ENCODE measurements at regions not wholly inside any gene's neighbourhood (a gene's known extent, or its start where the extent isn't known, plus 50 kb on each side); places are given as distances from the start of the nearest gene placed in this dataset.
"Not testable (repeated sequence)": the region's sequence is repeated elsewhere in the genome, so short reads cannot be mapped to it uniquely, and the experiment has no call there.

DNA sequence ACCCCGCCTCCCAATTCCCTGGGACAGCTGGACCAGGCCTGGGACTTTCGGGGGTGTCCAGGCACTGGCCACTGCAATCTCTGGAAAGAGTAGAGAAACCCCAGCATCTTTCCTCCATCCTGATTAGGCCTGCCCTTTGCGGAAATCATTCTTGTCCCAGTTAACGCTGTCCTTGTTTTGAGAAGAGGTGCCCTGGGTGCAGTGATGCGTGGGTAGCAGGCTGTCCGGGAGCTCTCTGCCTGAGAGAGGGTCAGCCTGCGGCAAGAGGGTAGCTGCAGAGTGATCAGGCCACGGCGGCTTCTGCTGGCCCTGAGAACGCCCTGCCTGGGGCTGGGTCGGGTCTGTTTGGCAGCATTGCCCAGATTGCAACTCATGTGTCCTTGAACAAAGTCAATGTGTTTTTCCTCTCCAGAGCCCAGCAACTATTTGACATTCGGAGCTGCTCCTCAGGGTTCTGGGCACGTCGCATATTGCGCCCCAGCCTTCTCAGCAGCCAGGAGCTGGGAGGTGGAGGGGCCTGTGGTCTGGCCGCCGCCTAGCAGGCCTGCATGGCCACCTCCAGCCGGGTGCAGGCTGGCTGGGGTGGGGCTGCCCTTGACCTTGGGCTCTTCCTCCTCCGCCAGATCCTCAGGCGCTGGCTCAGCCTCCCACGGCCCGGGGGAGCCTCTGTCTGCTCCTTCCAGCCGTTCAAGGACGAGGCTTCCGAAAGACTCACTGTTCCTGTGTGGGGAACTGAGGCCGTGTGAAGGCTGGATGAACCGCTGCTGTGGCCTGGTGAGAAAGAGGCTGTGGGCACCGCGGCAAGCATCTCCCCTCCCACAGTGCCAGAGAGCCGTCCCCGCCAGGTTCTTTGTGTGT is 150.1 kb upstream of the ZNF469 start:
- not testable (repeated sequence) for DNase-seq

DNA sequence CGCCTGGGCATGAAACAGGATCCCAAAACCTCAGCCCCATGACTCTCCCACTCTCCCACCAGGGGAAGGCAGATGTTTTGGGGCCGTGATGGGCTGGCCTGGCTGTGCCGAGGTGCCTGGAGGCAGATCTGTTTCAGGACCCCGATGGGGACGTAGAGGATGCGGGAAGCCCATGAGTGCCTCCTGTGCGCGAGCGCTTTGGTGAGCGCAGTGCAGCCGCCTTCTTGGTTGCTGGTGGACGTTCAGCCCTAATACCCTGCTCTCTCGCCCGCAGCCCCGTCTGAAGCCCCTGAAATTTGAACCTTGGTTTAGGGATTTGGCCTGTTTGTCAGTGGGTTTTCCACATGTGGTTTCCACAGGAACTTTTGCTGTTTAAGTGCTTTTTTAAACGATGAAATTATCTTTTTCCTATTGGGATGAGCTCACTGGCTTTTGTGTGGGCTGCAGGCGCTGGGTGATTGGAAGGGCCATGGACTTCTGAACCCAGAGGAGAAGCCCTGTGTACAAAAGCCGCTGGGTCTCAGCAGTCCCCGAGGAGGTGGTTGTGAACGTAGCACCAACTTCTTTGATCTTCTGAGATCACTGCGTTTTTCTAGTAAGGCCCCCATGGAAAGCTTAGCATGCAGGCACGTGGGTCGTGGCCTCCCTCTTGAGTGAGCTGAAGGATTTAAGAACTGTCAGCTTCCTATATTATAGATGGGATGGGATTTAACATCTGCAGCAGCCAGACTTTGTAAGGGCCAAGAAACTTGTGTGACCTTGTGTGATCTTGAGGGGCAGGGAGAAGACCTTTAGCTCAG is 148.9 kb upstream of the ZNF469 start:
- DNase-seq = not testable (repeated sequence)

DNA sequence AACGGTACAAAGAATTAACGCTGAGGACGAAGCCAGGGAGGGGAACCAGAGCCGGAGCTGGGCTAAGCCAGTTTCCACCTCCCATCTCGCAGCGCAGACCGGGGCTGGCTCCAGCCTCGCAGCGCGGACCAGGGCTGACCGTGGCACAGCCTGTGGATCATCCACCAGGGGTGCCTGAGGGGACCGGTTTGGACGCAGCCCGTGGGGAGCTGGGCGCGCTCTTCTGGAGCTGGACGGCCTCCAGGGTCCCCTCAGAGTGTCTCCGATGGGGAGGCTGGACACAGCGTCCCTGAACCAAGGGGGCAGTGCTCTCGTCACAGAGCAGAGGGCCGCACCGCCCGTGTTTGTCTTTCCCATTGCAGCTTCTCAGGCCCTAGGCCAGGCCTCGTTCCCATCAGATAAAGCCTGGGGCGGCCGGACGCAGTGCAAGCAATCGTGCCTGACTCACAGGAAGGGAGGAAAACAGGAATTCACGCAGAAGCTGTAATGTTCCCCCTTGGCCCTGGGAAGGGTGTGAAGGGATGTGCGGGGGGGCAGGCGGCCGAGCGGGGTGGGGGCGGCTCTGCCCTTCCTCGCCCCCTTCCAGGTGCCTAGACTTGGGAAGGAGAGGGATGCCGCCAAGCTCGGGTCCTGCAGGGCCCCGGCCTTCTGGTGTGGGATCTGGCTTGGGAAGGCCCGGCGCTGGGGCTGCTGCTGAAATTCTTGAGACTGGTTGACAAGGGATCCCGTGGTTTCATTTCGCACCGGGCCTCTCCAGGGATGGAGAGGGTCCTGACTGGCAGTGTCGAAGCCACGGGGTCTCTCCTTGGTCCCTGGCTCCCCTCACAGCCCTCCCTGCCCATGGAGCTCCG is 148.1 kb upstream of the ZNF469 start:
- DNase-seq = not testable (repeated sequence)

DNA sequence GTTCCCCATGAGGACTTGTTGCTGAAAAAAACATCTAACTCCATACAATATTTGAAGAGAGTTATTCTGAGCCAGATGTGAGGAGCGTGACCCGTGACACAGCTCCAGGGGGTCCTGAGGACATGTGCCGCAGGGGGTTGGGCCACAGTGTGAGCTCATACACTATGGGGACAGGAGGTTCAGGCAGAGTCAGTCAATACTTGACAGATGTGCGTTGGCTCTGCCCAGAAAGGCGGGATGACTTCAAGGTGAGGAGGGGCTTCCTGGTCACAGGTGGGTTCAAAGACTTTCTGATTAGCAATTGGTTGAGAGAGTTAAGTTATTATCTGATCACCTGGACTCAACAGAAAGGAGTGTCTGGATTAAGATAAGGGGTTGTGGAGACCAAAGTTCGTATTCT is 147.1 kb upstream of the ZNF469 start:
- not testable (repeated sequence) for DNase-seq

DNA sequence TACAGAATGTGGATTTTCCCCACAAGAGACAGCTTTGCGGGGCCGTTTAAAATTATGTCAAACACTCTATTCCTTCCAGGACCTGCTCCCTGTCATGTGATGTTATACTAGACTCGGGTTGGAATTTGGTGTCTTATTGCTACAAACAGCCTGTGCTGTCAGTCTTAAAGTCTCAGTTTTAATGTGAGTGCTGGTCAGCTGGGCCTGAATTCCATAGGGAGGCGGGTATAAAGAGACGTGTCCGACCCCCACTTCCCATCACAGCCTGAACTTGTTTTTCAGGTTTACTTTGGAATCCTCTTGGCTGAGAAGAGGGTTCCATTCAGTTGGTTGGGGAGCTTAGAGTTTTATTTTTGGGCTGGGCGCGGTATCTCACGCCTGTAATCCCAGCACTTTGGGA is 146.5 kb upstream of the ZNF469 start:
- DNase-seq = not testable (repeated sequence)

DNA sequence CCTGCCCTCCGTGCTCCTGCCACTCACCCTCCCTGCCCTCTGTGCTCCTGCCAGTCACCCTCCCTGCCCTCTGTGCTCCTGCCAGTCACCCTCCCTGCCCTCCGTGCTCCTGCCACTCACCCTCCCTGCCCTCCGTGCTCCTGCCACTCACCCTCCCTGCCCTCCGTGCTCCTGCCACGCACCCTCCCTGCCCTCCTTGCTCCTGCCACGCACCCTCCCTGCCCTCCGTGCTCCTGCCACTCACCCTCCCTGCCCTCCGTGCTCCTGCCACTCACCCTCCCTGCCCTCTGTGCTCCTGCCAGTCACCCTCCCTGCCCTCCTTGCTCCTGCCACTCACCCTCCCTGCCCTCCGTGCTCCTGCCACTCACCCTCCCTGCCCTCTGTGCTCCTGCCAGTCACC is 145.4 kb upstream of the ZNF469 start:
- DNase-seq = not testable (repeated sequence)

DNA sequence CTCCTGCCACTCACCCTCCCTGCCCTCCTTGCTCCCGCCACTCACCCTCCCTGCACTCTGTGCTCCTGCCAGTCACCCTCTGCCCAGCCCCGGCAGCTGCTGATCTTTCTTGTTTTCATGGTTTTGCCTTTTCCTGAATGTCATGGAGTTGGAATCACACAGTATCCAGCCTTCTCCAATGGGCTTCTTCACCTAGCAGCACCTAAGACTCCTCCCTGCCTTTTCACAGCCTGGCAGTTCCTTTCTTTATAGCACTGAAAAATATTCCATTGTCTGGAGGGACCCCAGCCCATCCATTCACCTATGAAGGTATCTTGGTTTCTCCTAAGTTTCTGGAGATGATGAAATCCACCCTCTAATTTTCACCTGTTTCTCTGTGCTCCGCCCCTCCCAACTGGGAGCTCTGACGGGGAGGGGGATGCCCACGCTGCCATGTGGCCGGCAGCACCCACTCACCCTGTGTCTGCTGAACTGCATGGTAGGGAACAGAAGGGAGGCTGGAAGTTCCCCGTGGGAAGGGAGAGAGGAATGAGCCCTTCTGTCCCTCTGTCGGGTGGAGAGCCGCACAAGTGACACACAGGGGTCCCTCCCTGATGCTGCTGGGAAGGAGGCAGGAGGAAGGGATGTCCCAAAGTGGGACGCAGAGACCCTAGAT is 144.9 kb upstream of the ZNF469 start:
- DNase-seq = not testable (repeated sequence)

DNA sequence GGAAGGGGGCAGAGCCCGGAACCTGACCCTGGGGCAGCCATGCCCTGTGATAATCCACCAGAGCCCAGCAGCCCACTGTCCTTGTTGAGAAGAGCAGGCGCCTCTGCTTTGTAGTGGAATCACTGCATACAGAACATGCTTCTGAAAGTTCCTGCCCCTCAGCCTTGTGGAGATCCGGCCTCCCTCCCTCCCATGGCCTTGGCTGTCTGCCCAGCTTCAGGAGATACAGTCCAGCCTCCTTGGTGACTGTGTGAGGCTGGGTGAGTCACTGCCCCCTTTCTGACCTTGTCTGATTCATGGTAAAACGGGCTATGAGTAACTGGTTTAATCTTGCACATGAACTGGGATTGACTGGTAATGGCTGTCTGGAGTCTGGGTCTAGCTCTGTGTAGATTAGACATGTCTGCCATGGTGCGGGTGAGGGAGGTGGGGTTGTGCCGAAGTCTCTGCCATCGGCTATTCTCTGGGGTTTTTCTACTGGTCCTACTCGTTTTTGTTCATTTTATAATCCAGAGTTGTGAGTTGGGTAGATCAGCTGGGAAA is 144.0 kb upstream of the ZNF469 start:
- DNase-seq = peak; percentile 68

DNA sequence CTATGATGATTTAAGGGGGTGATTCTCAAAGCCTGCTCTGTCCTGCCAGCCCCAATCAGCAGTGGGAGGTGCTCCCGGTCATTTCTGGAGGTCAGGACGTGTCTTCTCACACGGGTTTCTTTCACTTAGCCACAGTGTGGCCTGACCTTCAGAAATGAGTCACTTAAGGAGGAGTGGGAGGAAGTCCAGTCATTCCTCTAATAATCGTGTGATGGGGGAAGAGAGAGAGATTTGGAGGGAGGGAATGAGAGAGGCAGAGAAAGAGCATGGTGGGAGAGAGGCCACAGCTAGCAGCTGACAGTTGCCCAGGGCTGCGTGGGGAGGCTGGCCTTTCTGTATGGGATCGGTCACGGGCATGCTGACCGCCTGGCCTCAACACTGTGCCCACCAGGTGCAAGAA is 142.6 kb upstream of the ZNF469 start:
- not testable (repeated sequence) for DNase-seq

DNA sequence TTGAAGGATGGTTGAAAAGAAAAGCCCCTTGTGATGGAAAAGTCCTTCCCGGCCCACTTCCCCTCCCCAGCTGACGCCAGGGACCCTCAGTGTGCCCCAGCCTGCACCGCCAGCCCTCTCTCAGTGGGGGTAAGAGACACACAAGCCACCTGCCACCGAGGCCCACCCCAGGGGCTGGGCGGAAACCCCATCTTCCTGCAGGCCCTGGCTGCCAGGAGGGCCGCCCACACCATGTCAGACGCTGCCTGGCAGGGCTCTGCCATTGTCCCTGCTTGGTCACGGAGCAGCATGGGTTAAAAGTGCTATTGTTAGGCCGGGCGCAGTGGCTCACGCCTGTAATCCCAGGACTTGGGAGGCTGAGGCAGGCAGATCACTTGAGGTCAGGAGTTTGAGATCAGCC is 142.0 kb upstream of the ZNF469 start:
- not testable (repeated sequence) for DNase-seq

DNA sequence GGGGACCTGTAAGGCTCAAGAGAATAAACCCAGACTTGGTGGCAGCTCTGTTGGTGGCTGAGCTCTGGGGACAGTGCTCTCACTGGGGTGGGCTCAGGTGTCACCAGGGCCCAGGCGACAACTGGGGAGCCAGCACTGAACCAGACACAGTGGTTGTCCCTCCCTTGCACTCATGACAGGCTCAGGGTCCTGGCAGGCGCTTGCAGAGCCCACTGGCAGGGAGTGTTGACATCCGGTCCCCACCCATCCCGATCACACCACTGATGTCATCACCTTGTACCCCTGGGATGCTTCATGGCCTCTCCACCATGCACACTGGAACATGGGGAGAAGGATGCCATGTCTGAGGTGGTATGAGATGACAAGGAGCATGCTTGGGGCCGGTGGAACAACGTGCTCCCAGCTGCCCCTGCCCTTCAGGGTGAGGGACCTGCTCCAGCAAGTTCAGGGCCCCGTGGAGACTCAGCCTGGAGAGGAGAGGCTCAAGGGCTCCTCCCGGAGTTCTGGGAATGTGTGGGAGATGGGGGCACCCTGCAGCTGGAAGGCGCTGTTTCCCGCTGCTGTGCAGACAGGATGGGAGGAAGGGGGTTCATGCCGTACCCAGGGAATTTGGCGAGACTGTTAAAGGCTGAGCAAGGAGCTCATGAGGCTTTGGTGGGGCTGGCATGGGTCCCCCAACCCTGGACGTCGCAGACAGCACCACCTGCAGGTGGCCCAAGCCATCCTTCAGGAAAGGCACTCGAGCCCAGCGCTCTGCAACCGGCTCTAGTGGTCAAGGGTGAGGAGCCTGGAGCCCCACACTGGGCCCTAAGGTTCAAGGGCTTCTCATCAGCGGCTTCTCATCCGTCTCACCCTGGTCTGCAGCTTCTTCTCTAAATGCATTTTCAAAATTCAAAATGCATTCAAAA is 141.1 kb upstream of the ZNF469 start:
- DNase-seq = not testable (repeated sequence)

DNA sequence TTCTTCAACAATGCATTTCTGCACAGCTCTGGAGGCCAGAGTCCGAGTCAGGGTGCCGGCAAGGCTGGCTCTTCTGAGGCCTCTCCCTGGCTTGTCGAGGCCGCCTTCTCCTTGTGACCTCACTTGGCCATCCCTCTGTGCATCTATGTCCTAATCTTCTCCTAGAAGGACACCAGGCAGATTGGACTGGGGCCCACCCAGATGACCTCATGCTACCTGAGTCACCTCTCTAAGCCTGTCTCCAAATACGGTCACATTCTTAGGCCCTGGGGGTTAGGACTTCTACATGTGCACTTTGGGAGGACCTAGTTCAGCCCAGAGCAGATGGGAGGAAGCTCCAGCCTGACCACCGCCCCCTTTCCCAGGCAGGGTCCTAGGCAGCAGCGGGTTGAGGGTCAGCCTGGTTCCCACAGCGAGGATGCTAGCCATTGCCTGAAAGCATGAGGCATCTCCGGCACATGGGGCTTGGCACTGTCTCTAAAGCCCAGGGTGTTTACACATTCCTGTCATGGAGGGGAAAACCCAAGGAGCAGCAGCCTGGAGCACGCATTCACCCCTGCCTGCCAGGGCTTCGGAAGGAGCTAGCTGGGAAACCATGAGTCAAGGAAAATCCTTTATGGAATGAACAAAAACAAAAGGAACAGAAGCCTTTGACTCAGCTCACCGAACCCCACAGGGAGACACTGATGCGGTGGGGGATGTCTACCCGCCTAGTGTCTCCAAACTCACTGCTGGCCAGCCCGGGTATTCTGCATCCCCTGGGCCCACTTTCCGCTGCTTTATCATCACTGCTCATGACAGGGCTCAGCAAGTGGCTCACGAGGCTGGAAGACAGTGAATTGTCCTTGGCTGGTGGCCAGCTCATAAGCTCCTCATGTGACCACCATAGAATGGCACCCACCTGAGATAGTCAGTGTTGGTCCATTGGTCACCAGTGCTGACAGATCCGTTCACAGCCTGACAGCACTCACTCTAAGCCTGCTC is 140.2 kb upstream of the ZNF469 start:
- not testable (repeated sequence) for DNase-seq

DNA sequence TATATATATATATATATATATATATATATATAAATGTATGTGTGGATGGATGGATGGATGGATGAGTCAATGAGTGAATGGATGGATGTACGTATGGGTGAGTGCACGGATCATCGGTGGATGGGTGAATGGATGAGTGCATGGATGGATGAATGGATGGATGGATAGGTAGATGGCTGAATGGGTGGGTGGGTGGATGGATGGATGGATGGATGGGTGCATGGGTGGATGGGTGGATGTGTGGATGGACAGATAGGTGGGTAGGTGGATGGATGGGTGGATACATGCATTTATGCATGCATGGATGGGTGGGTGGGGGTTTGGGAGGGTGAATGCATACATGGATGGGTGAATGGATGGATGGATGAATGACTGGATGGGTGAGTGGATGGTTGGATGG is 138.8 kb upstream of the ZNF469 start:
- DNase-seq = not testable (repeated sequence)

DNA sequence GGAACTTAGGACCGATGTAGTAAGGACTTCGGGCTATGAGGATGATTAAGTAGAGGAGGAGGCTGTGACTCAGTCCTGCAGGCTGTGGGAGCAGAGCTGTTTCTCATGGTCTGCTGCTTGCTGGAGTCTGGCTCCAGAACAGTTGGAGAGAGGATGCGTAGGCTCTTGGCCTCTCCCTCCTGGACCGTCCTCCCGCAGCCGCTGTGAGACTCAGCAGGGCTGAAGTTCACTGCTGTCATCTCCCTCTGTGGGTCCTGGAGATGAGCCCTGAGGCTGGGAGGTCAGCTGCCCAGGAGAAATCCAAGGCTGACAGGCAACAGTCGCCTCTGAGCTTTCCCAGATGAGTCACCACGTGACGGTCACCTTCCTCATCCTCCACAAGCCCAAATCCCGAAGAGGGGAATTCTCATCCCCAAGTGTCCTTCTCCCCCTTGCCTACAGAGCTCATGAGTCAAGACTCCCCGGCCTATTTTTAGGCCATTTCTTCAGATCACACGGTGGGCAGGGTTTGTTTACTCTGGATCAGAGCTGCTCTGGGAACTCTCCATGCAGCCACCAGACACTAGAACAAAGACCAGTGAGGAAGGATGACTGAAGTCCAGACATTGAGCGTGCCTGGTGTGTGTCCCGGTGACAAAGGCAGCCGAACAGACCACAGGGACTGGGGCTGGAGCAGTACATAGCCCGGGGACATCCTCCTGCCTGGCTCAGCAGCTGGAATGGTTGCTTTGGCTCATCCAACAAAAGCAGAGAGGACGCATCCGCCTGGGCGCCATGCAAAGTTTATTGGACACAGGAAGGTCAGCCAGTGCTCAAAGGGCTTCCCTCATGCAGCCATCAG is 137.3 kb upstream of the ZNF469 start:
- not testable (repeated sequence) for DNase-seq

DNA sequence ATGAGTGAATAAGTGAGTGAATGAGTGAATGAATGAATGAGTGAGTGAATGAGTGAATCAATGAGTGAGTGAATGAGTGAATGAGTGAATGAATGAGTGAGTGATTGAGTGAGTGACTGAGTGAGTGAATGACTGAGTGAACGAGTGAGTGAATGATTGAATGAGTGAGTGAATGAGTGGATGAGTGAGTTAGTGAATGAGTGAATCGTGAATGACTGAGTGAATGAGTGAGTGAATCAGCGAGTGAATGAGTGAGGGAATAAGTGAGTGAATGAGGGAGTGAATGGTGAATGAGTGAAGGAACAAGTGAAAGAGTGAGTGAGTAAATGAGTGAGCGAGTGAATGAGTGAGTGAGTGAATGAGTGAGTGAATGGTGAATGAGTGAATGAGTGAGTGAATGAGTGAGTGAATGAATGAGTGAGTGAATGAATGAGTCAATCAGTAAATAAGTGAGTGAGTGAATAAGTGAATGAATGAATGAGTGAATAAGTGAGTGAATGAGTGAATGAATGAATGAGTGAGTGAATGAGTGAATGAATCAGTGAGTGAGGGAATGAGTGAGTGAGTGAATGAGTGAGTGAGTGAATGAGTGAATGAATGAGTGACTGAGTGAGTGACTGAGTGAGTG is 135.7 kb upstream of the ZNF469 start:
- not testable (repeated sequence) for DNase-seq

DNA sequence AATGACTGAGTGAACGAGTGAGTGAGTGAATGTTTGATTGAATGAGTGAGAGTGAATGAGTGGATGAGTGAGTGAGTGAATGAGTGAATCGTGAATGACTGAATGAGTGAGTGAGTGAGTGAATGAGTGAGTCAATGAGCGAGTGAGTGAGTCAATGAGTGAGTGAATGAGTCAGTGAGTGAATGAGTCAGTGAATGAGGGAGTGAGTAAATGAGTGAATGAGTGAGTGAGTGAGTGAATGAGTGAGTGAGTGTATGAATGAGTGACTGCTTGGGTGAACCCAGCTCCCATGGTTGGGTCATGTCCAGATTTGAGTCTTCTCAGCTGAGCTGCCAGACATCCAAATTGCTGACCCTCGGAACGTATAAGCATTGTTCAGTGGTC is 135.2 kb upstream of the ZNF469 start:
- DNase-seq = not testable (repeated sequence)

DNA sequence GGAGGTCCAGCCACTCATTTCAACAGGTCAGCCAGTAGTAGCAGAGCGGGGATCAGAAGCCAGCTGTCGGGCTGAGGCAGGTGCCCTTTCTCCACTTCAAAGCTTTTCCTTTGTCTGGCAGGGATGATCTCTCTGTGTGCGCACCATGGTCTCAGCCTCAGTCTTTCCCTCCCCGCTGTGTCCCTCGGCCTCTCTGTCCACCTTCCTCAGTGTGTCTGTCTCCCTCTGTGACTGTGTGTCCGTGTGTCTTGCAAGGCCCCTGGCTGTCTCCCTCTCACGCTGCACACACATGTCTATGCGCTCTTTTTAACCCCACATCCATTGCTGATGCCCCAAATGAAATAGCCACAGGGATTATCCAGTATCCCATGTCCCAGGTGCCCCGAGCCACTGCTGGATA is 134.0 kb upstream of the ZNF469 start:
- not testable (repeated sequence) for DNase-seq

DNA sequence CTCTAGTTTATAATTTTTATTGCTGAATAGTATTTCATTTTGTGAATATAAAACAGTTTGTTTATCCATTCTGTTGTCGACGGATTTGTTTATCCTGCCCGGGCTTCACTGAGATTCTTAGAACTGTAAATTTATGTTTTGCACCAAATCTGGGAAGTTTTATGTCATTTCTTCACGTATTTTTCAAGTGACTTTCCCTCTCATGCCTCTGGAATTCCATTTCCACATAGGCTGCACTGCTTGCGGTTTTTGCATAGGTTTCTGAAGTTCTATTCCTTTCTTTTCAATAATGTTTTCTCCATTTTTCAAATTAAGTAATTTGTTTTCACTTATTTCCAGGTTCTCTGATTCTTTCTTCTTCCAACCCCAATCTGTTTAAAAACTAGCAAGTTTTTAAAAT is 132.4 kb upstream of the ZNF469 start:
- DNase-seq = not testable (repeated sequence)
